ENCODE measurements at regions not wholly inside any gene's neighbourhood (a gene's known extent, or its start where the extent isn't known, plus 50 kb on each side); places are given as distances from the start of the nearest gene placed in this dataset.

GRCh38 chr10:53569455-53569854 is 796.9 kb upstream of the MBL2 start:
- no peak for DNase-seq
- Histone ChIP-seq H3K27ac (no peak overlapping the region), H3K4me1 (ENCODE audit: insufficient read depth) (no peaks in the 10 kb centered on the region), H3K9me3 (no peaks in the 10 kb centered on the region), H3K27me3 (no peaks in the 10 kb centered on the region), H3K4me3 (no peak overlapping the region), H3K36me3 (no peaks in the 10 kb centered on the region)
- intact Hi-C loops (cut with DNase I), result no loop called here
- TF ChIP-seq POLR2A (IDR thresholded peaks at IDR 0.05) (no peak), EP300 (IDR thresholded peaks at IDR 0.05) (no peak), CTCF (IDR thresholded peaks at IDR 0.05) (no peak)
- WGBS, 3 donors, result 65 to 78% (median 65%) methylated on average over 3 of the region's 3 CpGs

GRCh38 chr10:53548664-53549063 is 776.1 kb upstream of the MBL2 start:
- 94 to 100% (median 100%) methylated on average over 1 of the region's 1 CpG for WGBS, 3 donors
- Histone ChIP-seq H3K9me3 (no peaks in the 10 kb centered on the region), H3K4me1 (ENCODE audit: insufficient read depth) (no peaks in the 10 kb centered on the region), H3K36me3 (no peaks in the 10 kb centered on the region), H3K27ac (no peak overlapping the region), H3K4me3 (no peak overlapping the region), H3K27me3 (no peaks in the 10 kb centered on the region)
- intact Hi-C loops (cut with DNase I), result no loop called here
- DNase-seq, result no peak
- TF ChIP-seq CTCF (IDR thresholded peaks at IDR 0.05) (no peak), EP300 (IDR thresholded peaks at IDR 0.05) (no peak), POLR2A (IDR thresholded peaks at IDR 0.05) (no peak)

GRCh38 chr10:53547364-53547763 is 774.8 kb upstream of the MBL2 start:
- intact Hi-C loops (cut with DNase I), result no loop called here
- no peaks in the 10 kb centered on the region for H3K27me3 ChIP-seq
- 68 to 75% (median 74%) methylated on average over 1 of the region's 1 CpG for WGBS, 3 donors

GRCh38 chr10:53543410-53543809 is 770.8 kb upstream of the MBL2 start:
- no peaks in the 10 kb centered on the region for H3K4me1 ChIP-seq (ENCODE audit: insufficient read depth)
- no peak for DNase-seq
- WGBS, 3 donors, result 88 to 94% (median 93%) methylated on average over 2 of the region's 2 CpGs
- H3K36me3 ChIP-seq, result no peaks in the 10 kb centered on the region
- H3K27me3 ChIP-seq, result no peaks in the 10 kb centered on the region
- TF ChIP-seq CTCF (IDR thresholded peaks at IDR 0.05) (no peak), POLR2A (IDR thresholded peaks at IDR 0.05) (no peak), EP300 (IDR thresholded peaks at IDR 0.05) (no peak)
- no peak overlapping the region for H3K27ac ChIP-seq
- no peaks in the 10 kb centered on the region for H3K9me3 ChIP-seq
- no peak overlapping the region for H3K4me3 ChIP-seq
- intact Hi-C loops (cut with DNase I), result no loop called here

More at GRCh38 chr10:53547364-53547763, 774.8 kb upstream of the MBL2 start:
- no peak for DNase-seq
- Histone ChIP-seq H3K4me3 (no peak overlapping the region), H3K4me1 (ENCODE audit: insufficient read depth) (no peaks in the 10 kb centered on the region), H3K27ac (no peak overlapping the region), H3K9me3 (no peaks in the 10 kb centered on the region), H3K36me3 (no peaks in the 10 kb centered on the region)
- TF ChIP-seq CTCF (IDR thresholded peaks at IDR 0.05), result no peak
- TF ChIP-seq EP300 (IDR thresholded peaks at IDR 0.05), result no peak
- no peak for TF ChIP-seq POLR2A (IDR thresholded peaks at IDR 0.05)

GRCh38 chr10:53537508-53537907 is 764.9 kb upstream of the MBL2 start:
- H3K4me3 ChIP-seq, result no peak overlapping the region
- DNase-seq, result no peak
- H3K4me1 ChIP-seq (ENCODE audit: insufficient read depth), result no peaks in the 10 kb centered on the region
- intact Hi-C loops (cut with DNase I), result no loop called here
- no peaks in the 10 kb centered on the region for H3K36me3 ChIP-seq
- no peak overlapping the region for H3K27ac ChIP-seq
- no peaks in the 10 kb centered on the region for H3K9me3 ChIP-seq
- H3K27me3 ChIP-seq, result no peaks in the 10 kb centered on the region
- TF ChIP-seq POLR2A (IDR thresholded peaks at IDR 0.05) (no peak), CTCF (IDR thresholded peaks at IDR 0.05) (no peak), EP300 (IDR thresholded peaks at IDR 0.05) (no peak)
